ENCODE measurements at regions not wholly inside any gene's neighbourhood (a gene's known extent, or its start where the extent isn't known, plus 50 kb on each side); places are given as distances from the start of the nearest gene placed in this dataset.
"Not testable (repeated sequence)": the region's sequence is repeated elsewhere in the genome, so short reads cannot be mapped to it uniquely, and the experiment has no call there.

DNA sequence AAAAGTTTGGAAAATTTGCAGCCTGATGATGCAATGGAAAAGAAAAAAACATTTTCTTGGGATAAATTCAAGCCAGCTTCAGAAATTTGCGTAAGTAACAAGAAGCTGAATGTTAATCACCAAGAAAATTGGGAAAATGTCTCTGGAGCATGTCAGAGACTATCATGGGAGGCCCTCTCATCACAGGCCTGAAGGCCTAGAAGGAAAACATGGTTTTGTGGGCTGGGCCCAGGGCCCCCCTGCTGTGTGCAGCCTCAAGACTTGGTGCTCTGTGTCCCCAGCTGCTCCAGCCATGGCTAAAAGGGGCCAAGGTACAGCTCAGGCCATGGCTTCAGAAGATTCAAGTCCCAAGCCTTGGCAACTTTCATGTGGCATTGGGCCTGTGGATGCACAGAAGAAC lies 1049.8 kb upstream of the GRIA3 start:
- Histone ChIP-seq H3K36me3 (no peaks in the 10 kb centered on the region), H3K9me3 (no peaks in the 10 kb centered on the region), H3K4me3 (no peak overlapping the region), H3K27me3 (replicated peaks in 1 of 7) (no peaks in the 10 kb centered on the region), H3K27ac (no peak overlapping the region), H3K4me1 (no peaks in the 10 kb centered on the region)
- 57 to 91% (median 77%) methylated on average over 1 of the region's 1 CpG for WGBS, 5 donors
- intact Hi-C loops (cut with DNase I; ENCODE audit: low total_unique reads): no loop called here
- DNase-seq: no peak
- TF ChIP-seq, protein P1, sequence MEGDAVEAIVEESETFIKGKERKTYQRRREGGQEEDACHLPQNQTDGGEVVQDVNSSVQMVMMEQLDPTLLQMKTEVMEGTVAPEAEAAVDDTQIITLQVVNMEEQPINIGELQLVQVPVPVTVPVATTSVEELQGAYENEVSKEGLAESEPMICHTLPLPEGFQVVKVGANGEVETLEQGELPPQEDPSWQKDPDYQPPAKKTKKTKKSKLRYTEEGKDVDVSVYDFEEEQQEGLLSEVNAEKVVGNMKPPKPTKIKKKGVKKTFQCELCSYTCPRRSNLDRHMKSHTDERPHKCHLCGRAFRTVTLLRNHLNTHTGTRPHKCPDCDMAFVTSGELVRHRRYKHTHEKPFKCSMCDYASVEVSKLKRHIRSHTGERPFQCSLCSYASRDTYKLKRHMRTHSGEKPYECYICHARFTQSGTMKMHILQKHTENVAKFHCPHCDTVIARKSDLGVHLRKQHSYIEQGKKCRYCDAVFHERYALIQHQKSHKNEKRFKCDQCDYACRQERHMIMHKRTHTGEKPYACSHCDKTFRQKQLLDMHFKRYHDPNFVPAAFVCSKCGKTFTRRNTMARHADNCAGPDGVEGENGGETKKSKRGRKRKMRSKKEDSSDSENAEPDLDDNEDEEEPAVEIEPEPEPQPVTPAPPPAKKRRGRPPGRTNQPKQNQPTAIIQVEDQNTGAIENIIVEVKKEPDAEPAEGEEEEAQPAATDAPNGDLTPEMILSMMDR (IDR thresholded peaks at IDR 0.05 in 8 of 11, conservative IDR thresholded peaks at IDR 0.05 in 3 of 11): no peak
- TF ChIP-seq POLR2AphosphoS5 (IDR thresholded peaks at IDR 0.05): no peak
- TF ChIP-seq POLR2A (IDR thresholded peaks at IDR 0.05): no peak

DNA sequence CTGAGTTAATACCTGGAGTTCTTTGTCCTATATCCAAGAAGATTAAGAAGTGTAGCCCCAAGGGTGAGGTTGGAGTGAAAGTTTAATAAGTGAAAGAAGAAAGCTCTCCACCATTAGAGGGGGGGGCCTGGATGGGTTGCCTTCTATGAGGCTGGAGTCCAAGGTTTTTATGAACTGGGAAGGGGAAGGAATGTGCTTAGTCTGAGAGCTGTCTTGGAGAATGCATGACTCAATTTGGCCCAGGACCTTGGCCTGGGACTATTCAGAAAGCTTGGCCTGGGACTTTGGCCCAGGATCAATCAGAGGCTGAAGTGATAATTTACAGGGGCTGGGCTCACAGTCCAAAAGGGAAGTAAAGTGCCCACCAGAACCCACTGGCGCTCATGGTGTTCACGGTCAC lies 1049.0 kb upstream of the GRIA3 start:
- H3K27ac ChIP-seq: no peak overlapping the region
- H3K27me3 ChIP-seq (replicated peaks in 1 of 7): no peaks in the 10 kb centered on the region
- H3K36me3 ChIP-seq: no peaks in the 10 kb centered on the region
- TF ChIP-seq, protein P1 (IDR thresholded peaks at IDR 0.05 in 8 of 11, conservative IDR thresholded peaks at IDR 0.05 in 3 of 11): no peak
- TF ChIP-seq POLR2AphosphoS5 (IDR thresholded peaks at IDR 0.05): no peak
- no peak for TF ChIP-seq POLR2A (IDR thresholded peaks at IDR 0.05)
- H3K4me3 ChIP-seq: no peak overlapping the region
- no peak for DNase-seq
- H3K4me1 ChIP-seq: no peaks in the 10 kb centered on the region
- intact Hi-C loops (cut with DNase I; ENCODE audit: low total_unique reads): no loop called here
- 84 to 100% (median 87%) methylated on average over 2 of the region's 2 CpGs; no CpG with 5 or more reads in 1 of the 5 donors for WGBS, 5 donors
- H3K9me3 ChIP-seq: no peaks in the 10 kb centered on the region

DNA sequence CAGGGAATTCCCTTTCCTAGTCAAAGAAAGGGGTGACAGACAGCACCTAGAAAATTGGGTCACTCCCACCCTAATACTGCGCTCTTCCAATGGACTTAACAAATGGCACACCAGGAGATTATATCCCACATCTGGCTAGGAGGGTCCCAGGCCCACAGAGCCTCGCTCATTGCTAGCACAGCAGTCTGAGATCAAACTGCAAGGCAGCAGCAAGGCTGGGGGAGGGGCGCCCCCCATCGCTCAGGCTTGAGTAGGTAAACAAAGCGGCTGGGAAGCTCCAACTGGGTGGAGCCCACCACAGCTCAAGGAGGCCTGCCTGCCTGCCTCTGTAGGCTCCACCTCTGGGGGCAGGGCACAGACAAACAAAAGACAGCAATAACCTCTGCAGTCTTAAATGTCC lies 1043.9 kb upstream of the GRIA3 start:
- H3K27me3 ChIP-seq (replicated peaks in 1 of 7); H3K9me3 ChIP-seq; H3K36me3 ChIP-seq; H3K4me3 ChIP-seq; H3K4me1 ChIP-seq; DNase-seq; intact Hi-C loops (cut with DNase I; ENCODE audit: low total_unique reads); H3K27ac ChIP-seq: not testable (repeated sequence)
- WGBS, 5 donors: 73 to 95% (median 87%) methylated on average over 2 to 5 of the region's 5 CpGs

DNA sequence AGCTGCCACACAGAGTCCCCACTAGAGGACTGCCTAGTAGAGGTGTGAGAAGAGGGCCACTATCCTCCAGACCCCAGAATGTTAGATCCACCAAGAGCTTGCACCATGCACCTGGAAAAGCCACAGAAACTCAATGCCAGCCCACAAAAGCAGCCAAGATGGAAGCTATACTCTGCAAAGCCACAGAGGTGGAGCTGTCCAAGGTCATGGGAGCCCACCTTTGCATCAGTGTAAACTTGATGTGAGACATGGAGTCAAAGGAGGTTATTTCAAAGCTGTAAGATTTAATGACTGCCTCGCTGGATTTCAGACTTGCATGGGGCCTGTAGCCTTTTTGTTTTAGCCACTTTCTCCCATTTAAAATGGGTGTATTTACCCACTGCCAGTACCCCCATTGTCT lies 1030.1 kb upstream of the GRIA3 start:
- H3K4me3 ChIP-seq: no peak overlapping the region
- H3K4me1 ChIP-seq: no peaks in the 10 kb centered on the region
- 59 to 90% (median 75%) methylated on average over 1 of the region's 1 CpG for WGBS, 5 donors
- TF ChIP-seq, protein P1 (IDR thresholded peaks at IDR 0.05 in 8 of 11, conservative IDR thresholded peaks at IDR 0.05 in 3 of 11): no peak
- no peak for TF ChIP-seq POLR2AphosphoS5 (IDR thresholded peaks at IDR 0.05)
- no peak for TF ChIP-seq POLR2A (IDR thresholded peaks at IDR 0.05)
- intact Hi-C loops (cut with DNase I; ENCODE audit: low total_unique reads): no loop called here
- H3K36me3 ChIP-seq: no peaks in the 10 kb centered on the region
- DNase-seq: no peak
- H3K9me3 ChIP-seq: peaks cover 0 to 7% (median 0%) of the 10 kb centered on the region in 8 donors
- no peak overlapping the region for H3K27ac ChIP-seq
- no peaks in the 10 kb centered on the region for H3K27me3 ChIP-seq (replicated peaks in 1 of 7)

DNA sequence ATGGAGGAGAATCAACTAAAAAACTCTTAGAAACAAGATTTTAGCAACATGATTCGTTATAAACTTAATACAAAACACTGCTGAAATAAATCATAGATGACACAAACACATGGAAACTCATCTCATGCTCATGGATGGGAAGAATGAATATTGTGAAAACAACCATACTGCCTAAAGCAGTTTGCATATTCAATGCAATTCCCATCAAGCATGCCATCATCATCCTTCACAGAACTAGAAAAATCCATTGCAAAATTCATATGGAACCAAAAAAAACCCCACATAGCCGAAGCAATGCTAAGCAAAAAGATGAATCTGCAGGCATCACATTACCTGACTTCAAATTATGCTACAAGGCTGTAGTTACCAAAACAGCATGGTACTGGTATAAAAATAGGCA lies 1015.8 kb upstream of the GRIA3 start:
- 41 to 82% (median 55%) methylated on average over 2 of the region's 2 CpGs for WGBS, 5 donors
- no peak for TF ChIP-seq POLR2A (IDR thresholded peaks at IDR 0.05)
- TF ChIP-seq, protein P1 (IDR thresholded peaks at IDR 0.05 in 8 of 11, conservative IDR thresholded peaks at IDR 0.05 in 3 of 11): no peak
- TF ChIP-seq POLR2AphosphoS5 (IDR thresholded peaks at IDR 0.05): no peak
- Histone ChIP-seq H3K36me3 (no peaks in the 10 kb centered on the region), H3K27ac (no peak overlapping the region), H3K4me1 (no peaks in the 10 kb centered on the region), H3K4me3 (no peak overlapping the region), H3K27me3 (replicated peaks in 1 of 7) (no peaks in the 10 kb centered on the region), H3K9me3 (peaks cover 0 to 15% (median 0%) of the 10 kb centered on the region in 8 donors)
- DNase-seq: no peak
- intact Hi-C loops (cut with DNase I; ENCODE audit: low total_unique reads): no loop called here

Measured in spleen (tissue), 11 donors.